Stomach (tissue), 8 donors: ENCODE measurements at regions not wholly inside any gene's neighbourhood (a gene's known extent, or its start where the extent isn't known, plus 50 kb on each side); places are given as distances from the start of the nearest gene placed in this dataset.

ENCODE experiments used
- DNase-seq, 2 donors: peaks; one replicate each; pipeline versions ENCODE4 v3.0.0 to v3.0.0-alpha.2; 2013 to 2019
- H3K27ac ChIP-seq, 5 donors: fragments of 200-600 bp in 4 of 5; sonication (generic) in 4 of 5; one replicate each; pipeline ENCODE4 v1.5.1; 2013 to 2019; ENCODE audit warnings: mild to moderate bottlenecking in 1 of 5, moderate library complexity in 1 of 5
- H3K27me3 ChIP-seq, 3 donors: fragments of 200-600 bp; sonication (generic); one replicate each; pipeline ENCODE4 v1.5.1; 2017 to 2019; ENCODE audit warnings: mixed run types in 1 of 3
- H3K36me3 ChIP-seq, 4 donors: fragments of 200-600 bp; sonication (generic); 1 replicate in 3 of 4; 2 replicates in 1 of 4; pipeline ENCODE4 v1.5.1; 2016 to 2019
- H3K4me1 ChIP-seq, 4 donors: fragments of 200-600 bp; sonication (generic); one replicate each; pipeline ENCODE4 v1.5.1; 2016 to 2019
- H3K4me3 ChIP-seq, 4 donors: fragments of 200-600 bp; sonication (generic) in 3 of 4; one replicate each; pipeline ENCODE4 v1.5.1; 2016 to 2019; ENCODE audit warnings: mild to moderate bottlenecking in 1 of 4
- H3K9me3 ChIP-seq, 4 donors: fragments of 200-600 bp; sonication (generic); one replicate each; pipeline ENCODE4 v1.5.1; 2016 to 2019
- EP300 ChIP-seq: sonication (generic); formaldehyde crosslinking; IDR thresholded peaks from one replicate; pipeline ENCODE4 v1.6.1; 2017; ENCODE audit warnings: antibody characterized with exemption
- POLR2A ChIP-seq, 4 donors: fragments of 450-650 bp; IDR thresholded peaks; one replicate each; pipeline ENCODE4 v1.6.1; 2016; ENCODE audit warnings: antibody characterized with exemption in 4 of 4, control low read depth in 2 of 4, mild to moderate bottlenecking in 1 of 4, moderate library complexity in 1 of 4
- POLR2AphosphoS5 ChIP-seq, 3 donors: sonication (generic); formaldehyde crosslinking; IDR thresholded peaks; one replicate each; pipeline ENCODE4 v1.6.1; 2016; ENCODE audit warnings: antibody characterized with exemption in 3 of 3
- WGBS, 5 donors: extraction: QIAGEN DNeasy Blood & Tissue Kit in 3 of 5; methylation state at CpG; one replicate each; pipeline versions ENCODE4 v1.1.5 to v1.1.7; 2013 to 2018; 5-methylcytosine and 5-hydroxymethylcytosine counted together
- intact Hi-C: fragments of 100-400 bp; cut with DNase I; formaldehyde crosslinking; loops from one replicate; pipeline ENCODE4 v1.15.1; 2023; ENCODE audit warnings: low total_unique reads
- TF ChIP-seq, protein P1 (sequence below), 7 experiments: fragments of 450-650 bp in 4 of 7; fragments of 200-600 bp in 3 of 7; sonication (generic) in 3 of 7; IDR thresholded peaks; one replicate each; pipeline ENCODE4 v1.5.1; 2016 to 2019; ENCODE audit warnings: antibody characterized with exemption in 7 of 7, control low read depth in 2 of 7, mild to moderate bottlenecking in 1 of 7
- donor health status: healthy with polysubstance abuse.
- donor health status: Bipolar disorder and iron deficiency.
- donor health status: healthy.

DNA sequence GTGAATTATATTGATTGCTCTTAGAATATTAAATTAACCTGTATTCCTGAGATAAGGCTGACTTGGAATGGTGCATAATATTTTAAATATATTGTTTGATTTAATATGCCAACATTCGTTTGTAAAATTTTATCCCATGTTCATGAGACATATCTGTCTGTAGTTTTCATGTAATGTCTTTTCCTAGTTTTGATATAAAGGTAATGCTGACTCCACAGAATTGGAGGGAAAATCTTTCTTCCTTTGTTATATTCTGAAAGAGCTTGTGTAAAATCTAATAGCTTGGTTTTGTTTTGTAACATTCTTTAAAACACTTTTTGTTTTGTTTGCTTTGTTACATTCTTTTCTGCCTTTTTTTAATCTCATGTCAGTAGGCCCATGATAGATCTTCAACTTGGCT lies 657.0 kb downstream of the DNAJB9 start:
- no peaks in the 10 kb centered on the region for H3K36me3 ChIP-seq
- TF ChIP-seq, protein P1, sequence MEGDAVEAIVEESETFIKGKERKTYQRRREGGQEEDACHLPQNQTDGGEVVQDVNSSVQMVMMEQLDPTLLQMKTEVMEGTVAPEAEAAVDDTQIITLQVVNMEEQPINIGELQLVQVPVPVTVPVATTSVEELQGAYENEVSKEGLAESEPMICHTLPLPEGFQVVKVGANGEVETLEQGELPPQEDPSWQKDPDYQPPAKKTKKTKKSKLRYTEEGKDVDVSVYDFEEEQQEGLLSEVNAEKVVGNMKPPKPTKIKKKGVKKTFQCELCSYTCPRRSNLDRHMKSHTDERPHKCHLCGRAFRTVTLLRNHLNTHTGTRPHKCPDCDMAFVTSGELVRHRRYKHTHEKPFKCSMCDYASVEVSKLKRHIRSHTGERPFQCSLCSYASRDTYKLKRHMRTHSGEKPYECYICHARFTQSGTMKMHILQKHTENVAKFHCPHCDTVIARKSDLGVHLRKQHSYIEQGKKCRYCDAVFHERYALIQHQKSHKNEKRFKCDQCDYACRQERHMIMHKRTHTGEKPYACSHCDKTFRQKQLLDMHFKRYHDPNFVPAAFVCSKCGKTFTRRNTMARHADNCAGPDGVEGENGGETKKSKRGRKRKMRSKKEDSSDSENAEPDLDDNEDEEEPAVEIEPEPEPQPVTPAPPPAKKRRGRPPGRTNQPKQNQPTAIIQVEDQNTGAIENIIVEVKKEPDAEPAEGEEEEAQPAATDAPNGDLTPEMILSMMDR (IDR thresholded peaks at IDR 0.05), result no peak
- TF ChIP-seq POLR2AphosphoS5 (IDR thresholded peaks at IDR 0.05) (no peak), EP300 (no peak), POLR2A (IDR thresholded peaks at IDR 0.05) (no peak)
- DNase-seq, result no peak
- 28 to 74% (median 64%) methylated on average over 1 of the region's 1 CpG for WGBS, 5 donors
- intact Hi-C loops, result no loop called here
- H3K4me3 ChIP-seq, result no peak overlapping the region
- H3K4me1 ChIP-seq, result no peaks in the 10 kb centered on the region
- no peaks in the 10 kb centered on the region for H3K9me3 ChIP-seq
- no peaks in the 10 kb centered on the region for H3K27me3 ChIP-seq
- no peak overlapping the region for H3K27ac ChIP-seq

DNA sequence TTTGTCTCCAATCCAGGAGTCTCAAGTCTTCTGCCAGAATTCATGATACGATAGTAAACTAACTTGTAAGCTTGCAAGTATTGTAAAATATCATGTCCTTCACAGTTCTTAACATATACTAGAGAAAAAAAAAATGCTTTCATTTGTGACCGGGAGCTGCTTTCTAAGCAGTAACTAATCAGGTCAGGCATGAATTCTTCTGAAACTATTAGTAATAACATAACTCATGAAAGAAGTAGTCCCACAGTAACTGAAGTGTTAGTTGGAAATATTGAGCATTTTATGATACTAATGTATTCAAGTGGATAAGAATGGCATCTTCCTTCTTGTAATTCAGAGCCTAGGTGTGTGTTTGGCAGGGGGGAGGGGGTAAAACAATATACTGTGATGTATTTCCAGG lies 665.6 kb downstream of the DNAJB9 start:
- Histone ChIP-seq H3K9me3 (peaks cover 0 to 4% (median 0%) of the 10 kb centered on the region in 4 donors), H3K4me1 (no peaks in the 10 kb centered on the region), H3K36me3 (no peaks in the 10 kb centered on the region), H3K27ac (no peak overlapping the region), H3K27me3 (no peaks in the 10 kb centered on the region), H3K4me3 (no peak overlapping the region)
- DNase-seq, result no peak
- WGBS, 5 donors, result 71 to 83% (median 77%) methylated on average over 2 of the region's 2 CpGs
- intact Hi-C loops, result no loop called here
- TF ChIP-seq POLR2A (IDR thresholded peaks at IDR 0.05) (no peak), POLR2AphosphoS5 (IDR thresholded peaks at IDR 0.05) (no peak)

DNA sequence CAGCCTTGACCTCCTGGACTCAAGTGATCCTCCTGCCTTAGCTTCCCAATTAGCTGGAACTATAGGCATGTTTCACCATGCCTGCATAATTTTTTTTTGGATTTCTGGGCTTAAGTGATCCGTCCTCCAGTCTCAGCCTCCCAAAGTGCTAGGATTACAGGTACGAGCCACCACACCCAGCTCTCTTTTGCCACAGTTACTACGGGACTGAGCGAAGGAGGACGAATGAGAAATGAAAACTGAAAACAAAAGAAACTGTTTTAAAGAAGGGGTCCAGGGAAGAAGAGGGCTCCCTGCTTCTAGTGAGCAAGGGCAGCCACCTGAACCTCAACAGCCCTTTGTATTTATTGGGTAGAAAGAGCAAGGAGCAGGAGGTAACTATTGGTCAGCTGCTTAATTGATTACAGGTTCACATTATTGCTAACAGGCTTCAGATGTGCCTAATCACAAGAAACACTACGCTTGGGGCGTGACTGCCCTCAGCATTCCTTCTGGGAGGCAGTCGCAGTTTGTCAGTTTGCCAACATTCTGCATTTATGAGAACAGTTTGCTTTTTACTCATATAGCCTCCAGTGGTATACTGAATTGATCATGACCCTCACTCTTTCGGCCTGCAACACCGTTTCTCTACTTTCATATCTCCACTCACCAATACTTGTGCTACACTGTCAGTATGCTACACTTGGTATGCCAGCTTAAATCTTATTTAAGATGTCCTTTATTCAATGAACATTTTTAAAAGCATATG lies 676.8 kb downstream of the DNAJB9 start:
- intact Hi-C loops, result no loop called here
- peak; percentile 30 to 43 for DNase-seq
- WGBS, 5 donors, result 29 to 57% (median 43%) methylated on average over 10 of the region's 10 CpGs
- Histone ChIP-seq H3K27me3 (no peaks in the 10 kb centered on the region), H3K27ac (no peak overlapping the region), H3K36me3 (no peaks in the 10 kb centered on the region), H3K4me3 (no peak overlapping the region), H3K4me1 (no peaks in the 10 kb centered on the region), H3K9me3 (no peaks in the 10 kb centered on the region)
- TF ChIP-seq, protein P1 (IDR thresholded peaks at IDR 0.05), result no peak
- TF ChIP-seq POLR2A (IDR thresholded peaks at IDR 0.05) (no peak), EP300 (no peak), POLR2AphosphoS5 (IDR thresholded peaks at IDR 0.05) (no peak)

DNA sequence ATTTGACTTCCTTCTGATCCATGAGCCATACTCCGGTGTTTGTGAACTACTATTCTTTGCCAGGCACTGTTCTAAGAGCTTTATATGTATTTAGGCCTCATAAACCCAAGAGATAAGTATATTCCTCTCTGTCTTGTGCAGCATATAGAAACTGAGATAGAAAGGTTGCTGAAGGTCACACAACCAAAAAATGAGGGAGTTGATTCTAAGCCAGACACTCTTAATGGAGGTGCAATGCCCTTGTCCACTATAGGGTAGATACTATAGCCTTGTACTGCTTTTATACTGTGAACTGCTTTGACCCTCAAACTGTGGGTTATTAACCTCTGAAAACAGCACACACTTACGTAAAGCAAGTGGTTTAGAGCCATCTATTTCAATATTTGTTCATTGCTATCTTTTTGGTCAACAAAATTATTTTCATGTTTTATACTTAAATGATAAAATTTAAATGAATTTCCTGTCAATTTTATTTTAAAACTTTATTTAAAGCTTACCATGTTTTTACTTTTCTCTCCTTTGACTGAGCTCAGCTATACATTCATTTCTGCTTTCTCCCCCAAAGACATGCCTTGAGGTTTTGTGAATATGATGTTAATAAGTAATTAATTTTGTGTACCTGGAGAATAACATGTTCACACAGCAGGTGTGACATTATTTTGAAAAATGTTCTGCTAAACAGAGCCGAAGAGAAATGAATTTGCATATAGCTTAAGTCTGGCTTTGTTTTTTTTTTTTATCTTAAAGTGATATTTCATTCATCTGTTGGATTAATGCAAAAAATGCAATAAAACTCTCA lies 687.3 kb downstream of the DNAJB9 start:
- 76 to 84% (median 80%) methylated on average over 3 of the region's 3 CpGs for WGBS, 5 donors

More for the DNA sequence above, 687.3 kb downstream of the DNAJB9 start:
- intact Hi-C loops, result no loop called here
- no peaks in the 10 kb centered on the region for H3K9me3 ChIP-seq
- no peak overlapping the region for H3K4me3 ChIP-seq
- no peaks in the 10 kb centered on the region for H3K4me1 ChIP-seq
- H3K27me3 ChIP-seq, result no peaks in the 10 kb centered on the region
- TF ChIP-seq POLR2A (IDR thresholded peaks at IDR 0.05) (no peak), POLR2AphosphoS5 (IDR thresholded peaks at IDR 0.05) (no peak), EP300 (no peak)
- TF ChIP-seq, protein P1 (IDR thresholded peaks at IDR 0.05), result no peak
- DNase-seq, result no peak
- H3K27ac ChIP-seq, result no peak overlapping the region
- H3K36me3 ChIP-seq, result no peaks in the 10 kb centered on the region
